G401 (cell line): ENCODE measurements at regions not wholly inside any gene's neighbourhood (a gene's known extent, or its start where the extent isn't known, plus 50 kb on each side); places are given as distances from the start of the nearest gene placed in this dataset.

ENCODE experiments used
- DNase-seq: peaks from one replicate; pipeline ENCODE4 v3.0.0-alpha.2; 2015; ENCODE audit warnings: low spot score
- in situ Hi-C: cut with HindIII; loops from 2 replicates; pipeline ENCODE4 v1.10.0; 2016; ENCODE audit warnings: low sequenced_read_pairs, mixed read lengths

DNA sequence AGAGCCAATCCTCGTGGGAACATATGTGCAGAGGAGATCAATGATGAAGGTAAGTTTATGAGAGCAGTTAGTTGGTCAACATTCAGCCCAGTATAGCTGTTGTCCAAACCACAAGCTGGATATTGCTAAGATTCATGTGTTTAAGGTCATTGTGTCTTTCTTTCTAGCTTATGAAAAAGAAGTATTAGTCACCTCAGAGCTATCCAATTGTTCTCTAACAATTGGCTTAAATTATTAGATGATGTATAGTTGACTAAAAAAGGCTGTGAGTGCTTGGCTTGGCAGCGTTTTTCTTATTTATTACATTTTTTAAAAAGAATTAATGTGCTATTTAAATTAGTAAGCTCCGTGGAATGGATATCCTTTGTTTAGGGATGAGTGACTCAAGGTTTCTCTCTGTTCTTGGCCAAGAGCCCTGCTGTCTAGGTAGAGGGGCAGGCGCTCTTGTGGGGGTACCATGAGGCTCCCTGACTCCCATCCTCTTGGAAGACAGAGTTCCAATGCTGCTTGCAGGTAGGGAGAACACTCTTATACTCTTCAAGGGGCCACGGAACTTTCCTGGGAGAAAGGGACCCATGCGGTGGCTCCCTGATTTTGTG, 487.4 kb downstream of the IRX1 start:
- in situ Hi-C loops, result no loop called here
- no peak for DNase-seq

DNA sequence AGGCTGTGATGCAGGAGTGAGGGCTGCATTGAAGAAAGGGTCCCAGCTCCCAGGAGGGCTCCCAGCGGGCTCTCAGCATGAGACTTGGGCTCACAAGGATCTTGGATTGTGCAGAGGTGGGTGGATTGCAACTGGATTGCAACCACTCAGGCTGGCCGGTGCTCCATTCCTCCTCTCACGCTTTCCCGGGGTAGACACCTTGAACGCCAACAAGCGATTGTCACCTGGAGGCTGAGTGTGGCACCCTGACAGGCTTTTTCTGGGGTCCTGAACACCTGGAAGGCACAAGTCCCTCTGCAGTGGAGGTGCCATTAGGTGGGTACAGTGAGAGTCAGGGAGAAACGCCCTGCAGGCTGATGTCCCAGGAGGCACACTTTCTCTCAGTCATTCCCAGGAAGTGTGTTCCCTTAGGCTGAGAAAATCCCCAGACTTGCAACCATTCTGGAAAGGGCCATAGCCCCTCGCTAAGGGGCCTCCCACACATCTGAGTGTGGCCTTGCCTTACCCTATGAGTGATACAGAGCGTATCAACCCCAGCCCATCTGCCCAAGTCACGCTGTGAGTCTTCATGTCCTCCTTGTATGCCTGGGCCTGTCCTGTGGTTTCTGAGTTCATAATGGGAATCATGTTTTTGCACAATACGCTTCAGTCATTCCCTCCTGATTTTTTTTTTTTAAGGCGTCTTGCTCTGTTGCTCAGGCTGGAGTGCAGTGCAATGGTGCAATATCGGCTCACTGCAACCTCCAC, 488.1 kb downstream of the IRX1 start:
- in situ Hi-C loops, result no loop called here
- no peak for DNase-seq

DNA sequence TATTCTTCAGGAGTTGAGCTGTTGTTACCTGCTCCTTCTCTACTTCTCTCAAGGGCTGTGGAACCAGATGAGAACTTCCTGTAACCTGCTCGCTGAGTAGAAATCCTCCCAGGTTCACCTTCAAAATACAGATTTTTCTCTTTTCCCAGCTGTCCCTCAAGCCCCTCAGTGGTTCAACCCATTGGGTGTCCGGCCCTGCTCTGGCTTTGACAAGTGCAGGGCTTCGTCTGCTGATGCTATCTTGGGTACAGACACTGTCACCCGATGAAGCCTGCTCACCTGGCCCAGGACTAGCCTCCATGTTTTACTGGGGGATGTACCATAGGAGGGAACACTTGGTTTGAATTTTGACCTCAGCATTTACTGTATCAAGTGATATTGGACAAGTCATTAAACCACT, 490.4 kb downstream of the IRX1 start:
- in situ Hi-C loops, result no loop called here
- DNase-seq, result no peak

DNA sequence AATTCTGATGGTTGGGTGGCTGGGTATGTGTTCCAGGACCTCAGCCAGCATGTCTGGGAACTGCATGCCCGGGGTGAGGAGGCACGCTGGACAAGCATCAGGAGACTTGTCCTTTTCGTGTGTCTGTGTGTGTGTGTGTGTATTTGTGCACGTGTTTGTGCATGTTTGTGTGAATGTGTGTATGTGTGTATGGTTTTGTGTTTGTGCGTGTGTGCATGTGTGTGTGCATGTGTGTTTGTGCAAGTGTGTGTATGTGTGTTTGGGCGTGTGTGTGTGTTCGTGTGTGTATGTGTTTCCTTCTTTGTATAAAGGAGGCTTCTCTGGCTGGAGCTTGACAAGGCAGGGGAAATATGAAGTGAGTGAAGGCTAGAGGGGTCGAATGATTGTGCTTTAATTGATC, 491.5 kb downstream of the IRX1 start:
- no peak for DNase-seq
- in situ Hi-C loops, result no loop called here

DNA sequence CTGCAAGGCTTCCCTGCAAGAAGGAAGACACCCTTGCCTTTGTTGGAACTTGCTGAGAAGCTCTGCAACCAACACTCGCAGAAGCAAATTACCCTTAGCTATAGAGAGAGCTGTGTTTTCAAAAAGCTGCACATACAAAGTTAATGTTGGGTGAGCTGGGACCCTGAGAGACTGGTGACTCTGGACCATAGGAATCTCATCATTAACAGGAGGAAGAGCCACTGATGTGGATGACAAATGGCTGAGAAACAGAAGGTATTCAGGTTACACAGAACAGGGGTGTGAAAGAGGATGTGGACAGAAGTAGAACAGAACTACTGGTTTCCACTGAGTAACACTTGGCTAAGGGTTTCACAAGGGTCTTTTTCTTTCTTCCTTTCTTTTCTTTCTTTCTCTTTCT, 493.5 kb downstream of the IRX1 start:
- no peak for DNase-seq
- in situ Hi-C loops, result no loop called here

DNA sequence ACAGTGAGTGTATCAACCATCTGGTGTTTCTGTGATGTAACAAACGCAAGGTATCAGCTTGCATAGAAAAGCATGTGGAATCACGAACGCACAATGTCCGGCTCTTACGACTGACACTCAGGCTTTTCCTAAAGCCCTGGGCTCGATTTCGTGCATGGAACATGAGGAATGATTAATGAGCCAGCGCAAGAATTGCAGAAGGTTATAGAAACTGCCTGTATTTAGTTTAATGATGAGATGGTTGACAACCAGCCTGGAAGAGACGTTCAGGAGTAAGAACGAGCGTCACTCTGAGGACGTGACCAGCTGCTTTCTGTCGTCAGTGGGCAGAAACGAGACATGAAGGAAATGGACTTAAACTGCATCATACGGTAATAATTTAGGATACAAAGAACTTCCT, 497.6 kb downstream of the IRX1 start:
- no peak for DNase-seq
- in situ Hi-C loops, result no loop called here

DNA sequence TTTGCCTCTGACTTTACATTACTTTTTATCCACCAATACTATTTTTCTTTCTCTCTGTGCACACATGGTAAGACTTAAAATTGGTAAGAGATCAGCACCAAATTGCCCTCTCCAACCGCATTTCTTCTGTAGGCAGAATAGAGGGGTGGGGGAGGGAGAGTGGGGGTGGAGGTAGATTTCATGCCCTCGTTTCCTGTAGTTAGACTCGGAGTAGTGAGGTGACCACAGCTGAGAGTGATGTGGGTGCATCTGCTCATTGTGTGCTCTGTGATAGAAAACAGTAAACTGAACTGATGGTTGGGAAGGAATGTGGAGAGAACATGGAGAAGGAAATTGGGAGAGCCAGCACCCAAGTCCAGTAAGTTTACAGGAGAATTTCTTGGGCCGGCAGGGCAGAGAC, 498.3 kb downstream of the IRX1 start:
- in situ Hi-C loops, result no loop called here
- DNase-seq, result no peak

DNA sequence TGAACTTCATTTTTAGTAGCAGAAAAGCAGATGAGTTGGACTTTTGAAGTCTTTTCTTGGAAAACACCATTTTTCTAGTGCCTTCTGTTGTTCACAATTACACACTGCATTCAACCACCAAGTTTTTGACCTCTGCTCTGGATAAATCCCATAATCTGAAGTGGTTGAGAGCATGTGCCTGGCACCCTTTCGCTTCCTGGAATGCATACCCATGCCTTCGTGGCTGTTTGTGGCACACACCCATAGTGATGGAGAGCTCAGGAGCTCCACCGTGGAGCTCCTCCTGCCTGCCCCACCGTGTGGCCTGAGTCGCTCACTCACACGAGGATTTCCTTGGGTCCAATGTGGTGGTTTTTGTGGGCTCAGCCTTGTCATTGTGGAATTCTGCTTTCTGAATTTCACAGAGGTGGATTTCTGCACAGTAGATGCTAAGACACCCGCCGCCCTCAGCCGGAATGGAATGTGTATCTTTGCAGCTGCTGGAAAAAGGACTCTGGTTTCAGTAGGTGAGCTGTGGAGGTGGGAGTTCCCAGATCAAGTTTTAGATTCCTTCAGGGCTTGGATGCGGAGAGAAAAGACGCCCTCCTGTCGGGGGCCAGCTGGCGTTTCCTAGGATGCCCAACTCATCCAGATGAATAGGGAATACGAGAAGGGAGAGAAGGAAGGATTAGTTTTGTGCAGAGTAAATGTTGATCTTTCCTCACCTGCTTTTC, 500.4 kb downstream of the IRX1 start:
- DNase-seq, result no peak
- in situ Hi-C loops, result no loop called here

DNA sequence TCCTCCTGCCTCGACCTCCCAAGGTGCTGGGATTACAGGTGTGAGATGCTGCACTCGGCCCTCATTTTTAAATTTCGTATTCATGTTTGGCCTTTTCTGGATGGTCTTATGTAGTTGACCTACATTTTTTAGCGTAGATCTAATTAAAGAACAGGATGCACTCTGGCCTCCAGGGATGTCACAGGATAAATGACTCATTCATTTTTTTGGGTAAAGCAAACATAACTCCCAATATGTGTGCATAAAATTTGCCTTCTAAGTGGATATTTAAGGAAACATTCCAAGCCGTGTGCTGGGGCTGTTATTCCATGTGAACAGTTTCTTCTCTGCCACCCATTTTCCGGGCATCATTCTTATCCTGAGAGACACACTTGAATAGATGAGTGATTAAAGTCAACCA, 501.6 kb downstream of the IRX1 start:
- no peak for DNase-seq
- in situ Hi-C loops, result no loop called here

DNA sequence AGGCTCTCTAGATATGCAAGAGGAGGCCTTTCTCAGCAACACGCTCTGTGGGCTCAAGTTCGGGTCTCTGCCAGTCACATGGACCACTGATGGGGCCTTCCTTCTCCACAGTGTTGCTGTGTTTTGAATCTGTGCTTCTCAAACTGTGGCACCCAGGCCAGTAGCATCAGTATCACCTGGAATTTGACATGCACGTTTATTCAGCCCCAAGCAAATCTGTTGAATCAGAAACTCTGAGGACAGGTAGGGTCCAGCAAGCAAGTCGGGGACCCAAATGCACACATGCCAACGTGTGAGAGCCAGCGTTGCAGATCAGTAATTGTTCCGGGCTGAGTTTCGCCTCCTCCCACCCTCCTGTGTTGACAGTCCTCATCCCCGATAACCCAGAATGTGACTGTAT, 502.6 kb downstream of the IRX1 start:
- no peak for DNase-seq
- in situ Hi-C loops, result no loop called here

DNA sequence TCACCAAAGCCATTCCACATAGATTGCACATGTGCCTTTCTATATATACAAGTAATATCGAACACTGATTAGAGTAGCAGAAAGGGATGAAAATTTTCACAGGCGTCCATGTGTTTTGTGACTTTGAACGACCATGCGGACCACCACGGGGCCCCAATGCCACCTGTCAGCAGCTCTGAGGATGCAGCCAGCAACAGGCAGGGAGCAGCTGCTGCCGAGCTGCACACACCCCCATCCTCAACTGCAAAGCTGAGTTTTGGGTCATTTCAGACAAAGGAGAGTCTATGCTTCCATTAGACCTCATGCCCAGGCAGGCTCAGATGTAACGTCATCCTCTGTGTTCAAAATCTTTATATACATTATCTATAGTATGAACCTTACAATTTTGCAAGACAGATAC, 503.8 kb downstream of the IRX1 start:
- no peak for DNase-seq
- in situ Hi-C loops, result no loop called here

DNA sequence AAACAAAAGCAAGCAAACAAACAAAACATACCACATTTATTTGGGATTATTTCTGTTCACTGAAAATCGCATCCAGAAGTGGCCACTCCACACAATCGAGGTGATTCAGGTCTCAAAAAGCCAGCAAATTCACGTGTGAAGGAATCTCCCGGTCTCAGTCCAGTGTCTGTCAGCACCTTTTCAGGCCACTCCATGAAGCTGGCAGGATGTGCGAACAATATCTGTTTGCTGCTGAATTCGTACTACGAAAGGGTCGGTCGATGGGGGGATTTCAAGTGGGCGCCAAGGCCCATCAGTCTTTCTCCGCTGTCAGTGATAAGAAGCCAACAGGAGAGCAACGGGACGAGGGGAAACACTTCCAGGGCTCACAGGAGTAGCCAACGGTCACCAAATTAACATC, 505.1 kb downstream of the IRX1 start:
- in situ Hi-C loops, result no loop called here
- DNase-seq, result no peak

DNA sequence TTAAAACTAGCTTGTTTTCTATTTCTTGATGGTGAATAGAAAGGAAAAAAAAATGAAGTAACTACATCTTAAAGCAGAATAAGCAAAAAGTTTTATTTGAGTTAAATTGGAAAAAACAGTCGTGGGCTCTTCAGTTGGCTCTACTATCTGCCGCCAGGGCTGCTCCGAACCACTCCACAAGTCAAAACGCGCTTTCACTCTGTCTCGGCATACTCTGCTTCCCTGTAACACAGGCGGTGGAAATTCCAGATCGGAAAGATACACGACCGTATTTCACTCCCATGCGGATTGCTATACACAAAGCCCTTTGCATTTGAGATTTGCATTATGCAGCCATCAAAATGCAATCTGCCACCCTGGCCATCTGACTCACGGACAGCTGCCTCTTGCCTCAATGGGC, 505.6 kb downstream of the IRX1 start:
- in situ Hi-C loops, result no loop called here
- peak; percentile 1 for DNase-seq

DNA sequence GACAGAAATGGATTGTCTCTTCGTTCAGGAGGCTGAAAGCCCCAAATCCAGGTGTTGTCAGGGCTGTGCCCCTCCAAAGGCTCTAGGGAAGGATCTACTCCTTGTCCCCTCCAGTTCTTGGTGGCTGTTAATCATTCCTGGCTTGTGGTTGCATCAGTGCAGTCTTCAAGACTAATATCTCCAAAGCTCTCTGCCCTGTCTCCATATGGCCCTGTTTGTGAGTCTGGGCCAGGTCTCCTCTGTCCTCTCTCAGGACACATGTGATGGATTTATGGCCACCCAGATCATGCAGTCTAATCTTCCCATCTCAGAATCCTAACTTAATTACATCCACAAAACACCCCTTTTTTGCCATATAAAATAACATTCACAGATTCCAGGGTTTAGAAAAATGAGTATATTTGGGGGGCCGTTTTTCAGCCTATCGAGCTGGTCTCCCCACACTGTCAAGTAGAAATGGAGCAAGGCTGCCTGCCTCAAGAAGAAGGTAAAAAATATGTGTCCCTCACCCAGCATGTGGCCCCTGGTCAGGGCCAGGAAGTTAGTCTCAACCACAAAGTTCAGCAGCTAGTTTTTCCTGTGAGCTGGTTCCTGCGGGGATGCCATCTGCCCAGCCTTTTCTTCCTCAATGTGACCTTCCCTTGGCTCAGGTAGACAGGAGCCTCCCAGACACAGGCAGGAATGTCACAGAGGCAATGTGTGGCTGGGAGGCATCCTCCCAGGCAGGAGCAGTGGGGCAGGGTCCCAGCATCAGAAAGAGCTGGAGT, 509.4 kb downstream of the IRX1 start:
- DNase-seq, result peak; percentile 5
- in situ Hi-C loops, result no loop called here

DNA sequence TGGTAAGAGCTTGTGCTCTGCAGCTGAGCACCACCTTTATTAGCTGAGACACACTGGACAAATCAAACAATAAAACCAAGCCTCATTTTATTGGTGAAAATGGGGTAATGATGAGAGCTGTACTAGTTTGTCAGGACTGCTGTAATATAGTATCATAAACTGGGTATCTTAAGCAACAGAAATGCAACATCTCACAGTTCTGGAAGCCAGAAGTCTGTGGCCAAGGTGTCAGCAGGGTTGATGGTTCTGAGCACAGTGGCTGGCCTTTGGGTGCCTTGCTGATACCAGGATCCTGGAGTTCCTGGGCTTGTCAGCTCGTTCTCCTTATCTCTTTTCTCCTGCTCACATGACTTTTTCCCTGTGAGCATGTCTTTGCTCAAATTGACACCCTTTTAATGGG, 513.1 kb downstream of the IRX1 start:
- in situ Hi-C loops, result no loop called here
- DNase-seq, result no peak

DNA sequence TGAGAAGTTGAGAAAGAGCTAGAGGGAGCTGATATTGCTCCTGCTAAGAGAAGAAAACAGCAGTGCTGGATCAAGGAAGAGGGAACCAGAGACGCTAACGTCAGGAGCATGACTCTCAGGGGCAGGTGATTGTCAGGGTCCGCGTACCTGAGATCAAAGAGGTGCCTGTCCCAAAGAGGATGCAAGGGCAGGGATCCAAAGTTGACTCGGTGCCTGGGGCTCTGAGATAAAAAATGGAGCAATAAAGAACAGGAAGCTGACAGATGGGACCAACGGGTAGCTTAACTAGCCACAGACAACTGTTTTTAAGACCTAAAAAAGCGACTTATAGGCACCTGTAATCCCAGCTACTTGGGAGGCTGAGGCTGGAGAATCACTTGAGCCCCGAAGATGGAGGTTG, 517.8 kb downstream of the IRX1 start:
- in situ Hi-C loops, result no loop called here
- DNase-seq, result no peak

DNA sequence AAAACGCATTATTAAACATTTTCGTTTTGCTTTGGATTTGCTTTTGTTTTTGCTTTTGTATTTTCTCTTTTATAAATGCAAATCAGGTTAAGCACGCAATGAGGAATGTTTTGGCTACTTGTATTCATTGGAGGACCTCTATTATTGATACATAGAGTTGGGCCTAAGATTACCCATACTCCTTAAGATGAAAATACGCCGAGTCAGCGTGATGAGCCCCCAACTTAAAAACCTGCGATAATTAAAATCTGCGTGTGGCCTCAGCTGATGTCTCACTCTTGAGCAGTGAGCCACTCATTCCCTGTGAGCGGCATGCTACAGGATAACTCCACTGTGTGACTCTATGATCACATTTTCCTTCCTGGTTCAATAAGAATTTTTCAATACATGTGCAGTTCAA, 518.3 kb downstream of the IRX1 start:
- in situ Hi-C loops, result no loop called here
- DNase-seq, result no peak

DNA sequence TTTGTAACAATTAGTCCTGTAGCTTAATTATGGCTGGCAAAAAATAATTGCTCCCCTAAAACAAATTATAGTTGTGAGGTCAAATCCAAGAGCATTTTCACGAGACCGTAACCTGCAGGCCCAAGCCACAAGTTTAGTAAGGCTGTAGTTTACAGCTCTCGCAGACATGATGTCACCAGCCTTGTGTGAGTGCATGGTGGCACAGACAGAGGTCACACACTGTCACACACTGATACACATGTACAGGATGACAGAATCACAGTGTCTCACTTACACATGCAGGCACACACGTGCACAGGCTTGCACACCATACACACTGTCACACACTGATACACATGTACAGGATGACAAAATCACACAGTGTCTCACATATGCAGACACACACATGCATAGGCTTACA, 518.8 kb downstream of the IRX1 start:
- DNase-seq, result no peak
- in situ Hi-C loops, result no loop called here

DNA sequence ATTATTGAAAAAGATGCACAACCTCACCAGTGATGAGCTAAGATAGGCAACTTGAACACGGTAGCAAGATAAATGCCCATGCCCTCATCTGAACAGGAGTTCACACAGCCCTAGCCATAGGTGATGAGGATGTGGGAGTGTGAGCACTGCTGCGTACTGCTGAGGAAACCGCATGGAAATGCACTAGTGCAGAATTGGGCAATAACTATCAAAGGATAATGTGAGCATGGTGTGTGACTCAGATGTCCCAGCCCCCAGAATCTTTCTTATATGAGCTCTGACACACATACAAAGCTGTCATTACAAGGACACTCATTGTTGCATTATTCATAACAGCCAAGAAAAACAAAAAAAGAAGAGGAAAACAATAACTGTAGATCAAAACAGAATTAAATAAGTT, 521.2 kb downstream of the IRX1 start:
- in situ Hi-C loops, result no loop called here
- DNase-seq, result no peak
